ENCODE measurements at regions not wholly inside any gene's neighbourhood (a gene's known extent, or its start where the extent isn't known, plus 50 kb on each side); places are given as distances from the start of the nearest gene placed in this dataset.

GRCh38 chr3:89679686-89680085 is 572.3 kb downstream of the EPHA3 start:
- H3K4me1 Mint-ChIP-seq = no peaks in the 10 kb centered on the region
- no peaks in the 10 kb centered on the region for H3K36me3 Mint-ChIP-seq
- no peaks in the 10 kb centered on the region for H3K27me3 Mint-ChIP-seq

GRCh38 chr3:89682556-89682955 is 575.1 kb downstream of the EPHA3 start:
- no peak overlapping the region for H3K27ac Mint-ChIP-seq
- peaks cover 0 to 5% of the 10 kb centered on the region in 2 donors for H3K9me3 Mint-ChIP-seq
- ATAC-seq (replicated peaks) = no peak
- no peaks in the 10 kb centered on the region for H3K36me3 Mint-ChIP-seq
- no peaks in the 10 kb centered on the region for H3K27me3 Mint-ChIP-seq
- DNase-seq = no peak
- no peak overlapping the region for H3K4me3 Mint-ChIP-seq
- no peaks in the 10 kb centered on the region for H3K4me1 Mint-ChIP-seq

More at GRCh38 chr3:89679686-89680085, 572.3 kb downstream of the EPHA3 start:
- Mint-ChIP-seq H3K9me3 (peaks cover 0 to 7% of the 10 kb centered on the region in 2 donors), H3K4me3 (no peak overlapping the region), H3K27ac (no peak overlapping the region)
- DNase-seq (no peak), ATAC-seq (replicated peaks) (no peak)

GRCh38 chr3:89685731-89686130 is 578.3 kb downstream of the EPHA3 start:
- Mint-ChIP-seq H3K27ac (no peak overlapping the region), H3K36me3 (no peaks in the 10 kb centered on the region), H3K4me3 (no peak overlapping the region)

GRCh38 chr3:89690646-89691045 is 583.2 kb downstream of the EPHA3 start:
- no peaks in the 10 kb centered on the region for H3K4me1 Mint-ChIP-seq
- ATAC-seq (replicated peaks) (no peak), DNase-seq (no peak)
- H3K27ac Mint-ChIP-seq = no peak overlapping the region
- H3K36me3 Mint-ChIP-seq = no peaks in the 10 kb centered on the region
- no peaks in the 10 kb centered on the region for H3K9me3 Mint-ChIP-seq
- H3K27me3 Mint-ChIP-seq = no peaks in the 10 kb centered on the region
- no peak overlapping the region for H3K4me3 Mint-ChIP-seq

More at GRCh38 chr3:89685731-89686130, 578.3 kb downstream of the EPHA3 start:
- Mint-ChIP-seq H3K27me3 (no peaks in the 10 kb centered on the region), H3K9me3 (no peaks in the 10 kb centered on the region), H3K4me1 (no peaks in the 10 kb centered on the region)
- DNase-seq (no peak), ATAC-seq (replicated peaks) (no peak)

GRCh38 chr3:89692601-89693000 is 585.2 kb downstream of the EPHA3 start:
- H3K27ac Mint-ChIP-seq = no peak overlapping the region
- no peaks in the 10 kb centered on the region for H3K9me3 Mint-ChIP-seq
- ATAC-seq (replicated peaks) (no peak), DNase-seq (no peak)
- no peaks in the 10 kb centered on the region for H3K36me3 Mint-ChIP-seq
- H3K4me3 Mint-ChIP-seq = no peak overlapping the region
- H3K27me3 Mint-ChIP-seq = no peaks in the 10 kb centered on the region
- H3K4me1 Mint-ChIP-seq = no peaks in the 10 kb centered on the region

- Mint-ChIP-seq H3K36me3 (no peaks in the 10 kb centered on the region), H3K27me3 (no peaks in the 10 kb centered on the region), H3K4me1 (no peaks in the 10 kb centered on the region), H3K4me3 (no peak overlapping the region), H3K27ac (no peak overlapping the region), H3K9me3 (peaks cover 5 to 6% of the 10 kb centered on the region in 2 donors)
- no peak for ATAC-seq (replicated peaks)
- DNase-seq = no peak
Measured at GRCh38 chr3:89697321-89697916, 590.0 kb downstream of the EPHA3 start.

GRCh38 chr3:89698208-89698830 is 590.9 kb downstream of the EPHA3 start:
- Mint-ChIP-seq H3K4me3 (no peak overlapping the region), H3K27ac (no peak overlapping the region), H3K27me3 (no peaks in the 10 kb centered on the region), H3K36me3 (no peaks in the 10 kb centered on the region), H3K4me1 (no peaks in the 10 kb centered on the region), H3K9me3 (peaks cover 6 to 7% of the 10 kb centered on the region in 2 donors)
- ATAC-seq (replicated peaks) (no peak), DNase-seq (no peak)

- no peaks in the 10 kb centered on the region for H3K4me1 Mint-ChIP-seq
- peaks cover 6 to 7% of the 10 kb centered on the region in 2 donors for H3K9me3 Mint-ChIP-seq
- no peak overlapping the region for H3K4me3 Mint-ChIP-seq
- H3K27me3 Mint-ChIP-seq = no peaks in the 10 kb centered on the region
- DNase-seq = no peak
- no peak overlapping the region for H3K27ac Mint-ChIP-seq
- ATAC-seq (replicated peaks) = peak in 1 of 2 donors; percentile 24
- H3K36me3 Mint-ChIP-seq = no peaks in the 10 kb centered on the region
Measured at GRCh38 chr3:89699229-89699628, 591.8 kb downstream of the EPHA3 start.

GRCh38 chr3:89699771-89700170 is 592.4 kb downstream of the EPHA3 start:
- Mint-ChIP-seq H3K9me3 (peaks cover 6 to 9% of the 10 kb centered on the region in 2 donors), H3K4me3 (no peak overlapping the region), H3K27me3 (no peaks in the 10 kb centered on the region), H3K27ac (no peak overlapping the region), H3K36me3 (no peaks in the 10 kb centered on the region), H3K4me1 (no peaks in the 10 kb centered on the region)
- DNase-seq (no peak), ATAC-seq (replicated peaks) (no peak)

GRCh38 chr3:89702404-89702803 is 595.0 kb downstream of the EPHA3 start:
- Mint-ChIP-seq H3K27ac (no peak overlapping the region), H3K9me3 (peaks cover 9 to 11% of the 10 kb centered on the region in 2 donors), H3K4me3 (no peak overlapping the region), H3K36me3 (no peaks in the 10 kb centered on the region), H3K4me1 (no peaks in the 10 kb centered on the region), H3K27me3 (no peaks in the 10 kb centered on the region)
- ATAC-seq (replicated peaks) = no peak
- DNase-seq = no peak

- no peaks in the 10 kb centered on the region for H3K27me3 Mint-ChIP-seq
- no peaks in the 10 kb centered on the region for H3K36me3 Mint-ChIP-seq
- peaks cover 0 to 7% of the 10 kb centered on the region in 2 donors for H3K9me3 Mint-ChIP-seq
- no peak for ATAC-seq (replicated peaks)
- H3K4me3 Mint-ChIP-seq = no peak overlapping the region
- H3K27ac Mint-ChIP-seq = no peak overlapping the region
- DNase-seq = no peak
- no peaks in the 10 kb centered on the region for H3K4me1 Mint-ChIP-seq
Measured at GRCh38 chr3:89713196-89713595, 605.8 kb downstream of the EPHA3 start.

GRCh38 chr3:89714237-89714636 is 606.8 kb downstream of the EPHA3 start:
- DNase-seq (no peak), ATAC-seq (replicated peaks) (no peak)
- H3K4me3 Mint-ChIP-seq = no peak overlapping the region
- H3K9me3 Mint-ChIP-seq = peaks cover 0 to 7% of the 10 kb centered on the region in 2 donors
- no peaks in the 10 kb centered on the region for H3K4me1 Mint-ChIP-seq
- no peak overlapping the region for H3K27ac Mint-ChIP-seq
- no peaks in the 10 kb centered on the region for H3K36me3 Mint-ChIP-seq
- no peaks in the 10 kb centered on the region for H3K27me3 Mint-ChIP-seq

GRCh38 chr3:89740080-89740880 is 632.9 kb downstream of the EPHA3 start:
- Mint-ChIP-seq H3K4me1 (no peaks in the 10 kb centered on the region), H3K9me3 (peaks cover 1 to 8% of the 10 kb centered on the region in 2 donors), H3K4me3 (no peak overlapping the region), H3K36me3 (no peaks in the 10 kb centered on the region), H3K27ac (no peak overlapping the region), H3K27me3 (no peaks in the 10 kb centered on the region)
- DNase-seq (no peak), ATAC-seq (replicated peaks) (no peak)

- Mint-ChIP-seq H3K4me3 (no peak overlapping the region), H3K27me3 (no peaks in the 10 kb centered on the region), H3K36me3 (no peaks in the 10 kb centered on the region), H3K27ac (no peak overlapping the region), H3K4me1 (no peaks in the 10 kb centered on the region), H3K9me3 (peaks cover 1 to 10% of the 10 kb centered on the region in 2 donors)
- no peak for ATAC-seq (replicated peaks)
- no peak for DNase-seq
Measured at GRCh38 chr3:89740881-89741177, 633.4 kb downstream of the EPHA3 start.

- ATAC-seq (replicated peaks) (no peak), DNase-seq (no peak)
- no peaks in the 10 kb centered on the region for H3K4me1 Mint-ChIP-seq
- no peaks in the 10 kb centered on the region for H3K27me3 Mint-ChIP-seq
- H3K9me3 Mint-ChIP-seq = peaks cover 1 to 14% of the 10 kb centered on the region in 2 donors
- H3K4me3 Mint-ChIP-seq = no peak overlapping the region
- no peaks in the 10 kb centered on the region for H3K36me3 Mint-ChIP-seq
- no peak overlapping the region for H3K27ac Mint-ChIP-seq
Measured at GRCh38 chr3:89742546-89742945, 635.1 kb downstream of the EPHA3 start.

All from stimulated activated naive B cell treated with anti-CD40 and anti-IgM and Interleukin-4, amounts not matched to agents 10 μg/mL and 1 μg/mL and 100 μg/mL, for 72 hours (primary cell).